DND-41 (cell line): ENCODE measurements at regions not wholly inside any gene's neighbourhood (a gene's known extent, or its start where the extent isn't known, plus 50 kb on each side); places are given as distances from the start of the nearest gene placed in this dataset.

Source experiments
- ATAC-seq: fragments of 200-7000 bp; cut with Tn5 transposase; 3 replicates; pipeline ENCODE4 v1.9.1; 2021; ENCODE audit warnings: low read depth; ENCODE audit not compliant: insufficient read depth
- DNase-seq: peaks from one replicate; pipeline ENCODE4 v3.0.0-alpha.2; 2020
- H2AFZ ChIP-seq: 2 replicates; pipeline ENCODE4 v1.6.0; 2012; ENCODE audit warnings: low read depth, low read length
- H3K27ac ChIP-seq: 2 replicates; pipeline ENCODE4 v1.5.1; 2012; ENCODE audit warnings: low read length, inconsistent platforms
- H3K27me3 ChIP-seq: fragments of 200-600 bp; sonication (generic); 2 replicates; pipeline ENCODE4 v1.6.0; 2012; ENCODE audit warnings: low read length, mild to moderate bottlenecking, inconsistent platforms; ENCODE audit not compliant: insufficient read depth, poor library complexity
- H3K36me3 ChIP-seq: 2 replicates; pipeline ENCODE4 v1.5.1; 2012; ENCODE audit warnings: low read length, inconsistent platforms; ENCODE audit not compliant: insufficient read depth
- H3K4me1 ChIP-seq: 2 replicates; pipeline ENCODE4 v1.5.1; 2012; ENCODE audit warnings: mild to moderate bottlenecking, low read length; ENCODE audit not compliant: insufficient read depth
- H3K4me2 ChIP-seq: 2 replicates; pipeline ENCODE4 v1.6.0; 2012; ENCODE audit warnings: mild to moderate bottlenecking, moderate library complexity, low read length, inconsistent platforms; ENCODE audit not compliant: insufficient read depth
- H3K4me3 ChIP-seq, 2 experiments: fragments of 200-600 bp in 1 of 2; shearing (Covaris generic) in 1 of 2; 2 replicates each; pipeline ENCODE4 v1.5.1; 2012 to 2016; ENCODE audit warnings: inconsistent platforms in 2 of 2, low read length in 2 of 2, mild to moderate bottlenecking in 2 of 2, low read depth in 1 of 2, moderate library complexity in 1 of 2
- H3K79me2 ChIP-seq: 2 replicates; pipeline ENCODE4 v1.6.0; 2012; ENCODE audit warnings: low read length, inconsistent platforms; ENCODE audit not compliant: insufficient read depth
- H3K9ac ChIP-seq: 2 replicates; pipeline ENCODE4 v1.6.0; 2012; ENCODE audit warnings: low read depth, mild to moderate bottlenecking, inconsistent platforms, low read length, moderate library complexity
- H3K9me3 ChIP-seq: 2 replicates; pipeline ENCODE4 v1.5.1; 2012; ENCODE audit warnings: low read length, moderate library complexity, mild to moderate bottlenecking, inconsistent platforms; ENCODE audit not compliant: insufficient read depth, severe bottlenecking
- H4K20me1 ChIP-seq: 2 replicates; pipeline ENCODE4 v1.6.0; 2012; ENCODE audit warnings: low read length; ENCODE audit not compliant: insufficient read depth
- EZH2 ChIP-seq: IDR thresholded peaks from 3 replicates; pipeline ENCODE4 v1.6.1; 2012; ENCODE audit warnings: borderline replicate concordance, low read depth, mild to moderate bottlenecking, moderate library complexity, low read length, inconsistent platforms; ENCODE audit not compliant: severe bottlenecking
- TF ChIP-seq, protein P1 (sequence below): IDR thresholded peaks from 2 replicates; pipeline ENCODE4 v1.5.1; 2012; ENCODE audit warnings: borderline replicate concordance, low read length, moderate library complexity, mild to moderate bottlenecking; ENCODE audit not compliant: poor library complexity, severe bottlenecking; ENCODE audit errors: extremely low read depth

GRCh38 chr20:22511943-22512910 is 72.1 kb downstream of the FOXA2 start:
- H3K79me2 ChIP-seq, result no peaks in the 10 kb centered on the region
- no peak overlapping the region for H3K4me3 ChIP-seq
- no peak overlapping the region for H3K4me2 ChIP-seq
- H3K36me3 ChIP-seq, result no peaks in the 10 kb centered on the region
- DNase-seq, result no peak
- peaks cover 27% of the 10 kb centered on the region for H3K27me3 ChIP-seq
- no peaks in the 10 kb centered on the region for H3K4me1 ChIP-seq
- no peak overlapping the region for H2AFZ ChIP-seq
- TF ChIP-seq, protein P1, sequence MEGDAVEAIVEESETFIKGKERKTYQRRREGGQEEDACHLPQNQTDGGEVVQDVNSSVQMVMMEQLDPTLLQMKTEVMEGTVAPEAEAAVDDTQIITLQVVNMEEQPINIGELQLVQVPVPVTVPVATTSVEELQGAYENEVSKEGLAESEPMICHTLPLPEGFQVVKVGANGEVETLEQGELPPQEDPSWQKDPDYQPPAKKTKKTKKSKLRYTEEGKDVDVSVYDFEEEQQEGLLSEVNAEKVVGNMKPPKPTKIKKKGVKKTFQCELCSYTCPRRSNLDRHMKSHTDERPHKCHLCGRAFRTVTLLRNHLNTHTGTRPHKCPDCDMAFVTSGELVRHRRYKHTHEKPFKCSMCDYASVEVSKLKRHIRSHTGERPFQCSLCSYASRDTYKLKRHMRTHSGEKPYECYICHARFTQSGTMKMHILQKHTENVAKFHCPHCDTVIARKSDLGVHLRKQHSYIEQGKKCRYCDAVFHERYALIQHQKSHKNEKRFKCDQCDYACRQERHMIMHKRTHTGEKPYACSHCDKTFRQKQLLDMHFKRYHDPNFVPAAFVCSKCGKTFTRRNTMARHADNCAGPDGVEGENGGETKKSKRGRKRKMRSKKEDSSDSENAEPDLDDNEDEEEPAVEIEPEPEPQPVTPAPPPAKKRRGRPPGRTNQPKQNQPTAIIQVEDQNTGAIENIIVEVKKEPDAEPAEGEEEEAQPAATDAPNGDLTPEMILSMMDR, result no peak
- no peak for TF ChIP-seq EZH2
- H4K20me1 ChIP-seq, result no peaks in the 10 kb centered on the region
- no peak overlapping the region for H3K9ac ChIP-seq
- ATAC-seq, result no peak
- H3K9me3 ChIP-seq, result no peaks in the 10 kb centered on the region
- H3K27ac ChIP-seq, result no peak overlapping the region

- Histone ChIP-seq H3K27me3 (peaks cover 23% of the 10 kb centered on the region), H3K4me1 (no peaks in the 10 kb centered on the region), H2AFZ (no peak overlapping the region), H3K27ac (no peak overlapping the region), H3K4me3 (no peak overlapping the region), H3K36me3 (no peaks in the 10 kb centered on the region), H3K9ac (no peak overlapping the region), H4K20me1 (no peaks in the 10 kb centered on the region), H3K79me2 (no peaks in the 10 kb centered on the region), H3K4me2 (no peak overlapping the region), H3K9me3 (no peaks in the 10 kb centered on the region)
- DNase-seq (no peak), ATAC-seq (no peak)
- TF ChIP-seq, protein P1, result no peak
- TF ChIP-seq EZH2, result no peak
These were observed 74.6 kb downstream of the FOXA2 start for GRCh38 chr20:22509843-22510147.

- Histone ChIP-seq H3K36me3 (no peaks in the 10 kb centered on the region), H3K9ac (no peak overlapping the region), H3K27me3 (peaks cover 23% of the 10 kb centered on the region), H3K79me2 (no peaks in the 10 kb centered on the region), H3K4me3 (no peak overlapping the region), H3K9me3 (no peaks in the 10 kb centered on the region), H3K4me1 (no peaks in the 10 kb centered on the region), H4K20me1 (no peaks in the 10 kb centered on the region), H3K4me2 (no peak overlapping the region), H3K27ac (no peak overlapping the region), H2AFZ (no peak overlapping the region)
- ATAC-seq, result no peak
- DNase-seq, result no peak
- no peak for TF ChIP-seq EZH2
- TF ChIP-seq, protein P1, result no peak
These were observed 75.1 kb downstream of the FOXA2 start for GRCh38 chr20:22509090-22509842.
